IPS-18c (cell line): ENCODE measurements at regions not wholly inside any gene's neighbourhood (a gene's known extent, or its start where the extent isn't known, plus 50 kb on each side); places are given as distances from the start of the nearest gene placed in this dataset.
"Not testable (repeated sequence)": the region's sequence is repeated elsewhere in the genome, so short reads cannot be mapped to it uniquely, and the experiment has no call there.

Source experiments
- H3K4me3 ChIP-seq: 2 replicates; pipeline ENCODE4 v1.7.0; 2013; ENCODE audit warnings: low read depth, mild to moderate bottlenecking, low read length, moderate library complexity; ENCODE audit not compliant: insufficient read depth
- H3K9me3 ChIP-seq: one replicate; pipeline ENCODE4 v1.6.1; 2013; ENCODE audit warnings: mild to moderate bottlenecking, low read length, moderate library complexity; ENCODE audit not compliant: control insufficient read depth, insufficient read depth

DNA sequence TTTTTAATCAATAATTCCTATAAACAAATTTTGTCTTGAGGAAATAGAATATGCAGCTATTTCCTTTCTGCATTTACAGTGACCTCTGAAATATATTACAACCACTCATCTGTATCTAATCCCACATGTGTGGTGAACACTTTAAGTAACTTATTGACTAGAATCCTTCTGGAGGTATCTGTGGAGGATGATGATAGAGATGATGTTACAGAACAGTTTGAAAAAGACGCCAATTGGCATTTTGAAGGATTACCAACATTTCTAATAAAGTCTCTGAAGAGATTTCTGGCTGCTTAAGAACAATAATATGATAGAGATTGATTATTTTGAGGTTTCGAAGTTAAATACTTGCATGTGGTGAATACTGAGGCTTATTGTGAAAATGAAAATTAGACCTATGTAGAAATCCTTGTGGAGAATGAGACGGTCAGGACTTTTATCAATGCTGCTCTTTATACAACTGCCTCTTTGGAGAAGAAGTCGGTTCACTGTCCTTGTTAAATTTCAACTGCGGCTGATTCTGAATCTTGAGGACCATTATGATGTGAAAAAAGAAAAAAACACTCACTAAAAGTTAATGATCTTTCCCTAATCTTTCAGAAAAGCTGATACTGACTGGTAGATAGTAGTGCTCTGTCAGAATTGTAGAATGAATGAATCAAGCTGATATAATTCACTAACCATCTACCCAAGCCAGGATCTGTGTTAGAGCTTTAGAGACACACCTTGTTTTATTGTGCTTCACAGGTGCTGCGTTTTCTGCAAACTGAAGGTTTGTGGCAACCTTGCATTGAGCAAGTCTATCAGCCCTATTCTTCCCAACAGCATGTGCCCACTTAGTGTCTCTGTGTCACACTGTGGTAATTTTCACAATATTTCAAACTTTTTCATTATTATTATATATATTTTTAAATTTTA is 204.7 kb downstream of the SPRY1 start:
- Histone ChIP-seq H3K4me3 (no peak overlapping the region), H3K9me3 (no peaks in the 10 kb centered on the region)

DNA sequence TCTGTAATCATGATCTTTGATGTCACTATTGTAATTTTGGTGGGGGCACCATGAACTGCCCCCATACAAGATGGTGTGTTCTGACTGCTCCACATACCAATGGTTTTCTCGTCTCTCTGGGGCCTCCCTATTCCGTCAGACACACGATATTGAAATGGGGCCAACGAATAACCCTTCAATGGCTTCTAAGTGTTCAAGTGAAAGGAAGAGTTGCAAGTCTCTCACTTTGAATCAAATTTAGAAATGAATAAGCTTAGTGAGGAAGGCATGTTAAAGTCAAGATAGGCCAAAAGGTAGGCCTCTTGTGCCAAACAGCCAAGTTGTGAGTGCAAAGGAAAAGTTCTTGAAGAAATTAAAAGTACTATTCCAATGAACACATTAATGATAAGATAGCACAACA is 205.4 kb downstream of the SPRY1 start:
- no peaks in the 10 kb centered on the region for H3K9me3 ChIP-seq
- H3K4me3 ChIP-seq, result no peak overlapping the region

DNA sequence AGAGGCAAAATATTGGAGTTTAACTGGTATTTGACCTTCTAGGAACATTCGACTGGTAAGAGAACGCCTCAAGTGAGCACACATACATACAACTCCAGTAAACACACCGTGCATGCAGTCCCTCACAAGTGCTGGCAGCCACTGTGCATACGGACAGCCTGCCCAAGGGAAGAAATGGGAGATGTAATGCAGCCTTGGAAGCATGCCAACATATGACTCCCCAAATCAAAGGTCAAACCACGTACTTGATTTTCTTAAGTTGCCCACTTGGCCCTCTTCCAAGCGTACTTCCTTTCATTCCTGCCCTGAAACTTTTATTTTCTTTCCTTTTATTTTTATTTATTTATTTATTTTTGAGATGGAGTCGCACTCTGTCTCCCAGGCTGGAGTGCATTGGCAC is 206.6 kb downstream of the SPRY1 start:
- H3K9me3 ChIP-seq, result no peaks in the 10 kb centered on the region
- H3K4me3 ChIP-seq, result no peak overlapping the region

DNA sequence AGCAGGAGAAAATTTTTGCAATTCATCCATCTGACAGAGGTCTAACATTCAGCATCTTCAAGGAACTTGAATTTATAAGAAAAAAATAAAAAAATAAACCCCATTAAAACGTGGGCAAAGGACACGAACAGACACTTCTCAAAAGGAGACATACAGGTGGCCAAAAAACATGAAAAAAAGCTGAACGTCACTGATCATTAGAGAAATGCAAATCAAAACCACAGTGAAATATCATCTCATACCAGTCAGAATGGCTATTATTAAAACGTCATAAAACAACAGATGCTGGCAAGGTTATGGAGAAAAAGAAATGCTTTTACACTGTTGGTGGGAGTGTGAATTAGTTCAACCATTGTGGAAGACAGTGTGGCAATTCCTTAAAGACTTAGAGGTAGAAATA is 209.2 kb downstream of the SPRY1 start:
- not testable (repeated sequence) for H3K4me3 ChIP-seq, H3K9me3 ChIP-seq

DNA sequence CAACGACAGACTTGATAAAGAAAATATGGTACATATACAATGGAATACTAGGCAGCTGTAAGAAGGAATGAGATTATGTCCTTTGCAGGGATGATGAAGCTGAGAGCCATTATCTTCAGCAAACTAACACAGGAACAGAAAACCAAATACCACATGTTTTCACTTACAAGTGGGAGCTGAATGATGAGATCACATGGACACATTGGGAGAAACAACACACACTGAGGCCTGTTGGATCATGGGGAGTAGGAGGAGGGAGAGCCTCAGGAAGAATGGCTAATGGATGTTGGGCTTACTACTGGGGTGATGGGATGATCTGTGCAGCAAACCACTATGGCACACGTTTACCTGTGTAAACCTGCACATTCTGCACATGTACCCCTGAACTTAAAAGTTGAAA is 209.7 kb downstream of the SPRY1 start:
- Histone ChIP-seq H3K9me3 (no peaks in the 10 kb centered on the region), H3K4me3 (no peak overlapping the region)

DNA sequence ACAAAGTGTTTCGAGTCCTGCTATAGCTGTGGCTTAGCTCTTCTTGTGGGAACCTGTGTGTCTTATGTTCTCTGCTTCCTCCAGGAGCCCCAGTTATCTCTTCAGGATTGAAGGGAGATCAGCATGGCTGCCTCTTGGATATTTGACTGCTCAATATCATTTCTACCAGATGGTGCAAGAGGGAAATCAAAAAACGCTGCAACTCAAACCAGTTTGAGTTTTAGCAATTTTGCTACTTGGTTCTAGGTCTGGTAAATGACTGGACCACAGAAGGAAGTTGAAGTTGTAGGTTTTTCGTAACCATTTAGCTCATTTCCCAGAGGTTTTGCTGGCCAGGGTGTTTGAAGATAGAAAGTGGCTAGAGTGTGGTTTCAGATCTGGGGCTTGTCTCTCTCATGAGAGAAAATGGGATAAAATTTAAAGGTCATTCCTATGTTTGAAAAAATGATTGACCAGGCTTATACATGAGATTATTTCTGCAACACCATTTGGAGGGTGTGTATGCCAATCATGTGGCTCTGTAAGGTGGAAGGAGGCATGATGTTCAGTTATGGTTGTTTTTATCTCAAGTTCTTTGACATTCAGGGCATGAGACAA is 210.4 kb downstream of the SPRY1 start:
- no peak overlapping the region for H3K4me3 ChIP-seq
- H3K9me3 ChIP-seq, result no peaks in the 10 kb centered on the region

DNA sequence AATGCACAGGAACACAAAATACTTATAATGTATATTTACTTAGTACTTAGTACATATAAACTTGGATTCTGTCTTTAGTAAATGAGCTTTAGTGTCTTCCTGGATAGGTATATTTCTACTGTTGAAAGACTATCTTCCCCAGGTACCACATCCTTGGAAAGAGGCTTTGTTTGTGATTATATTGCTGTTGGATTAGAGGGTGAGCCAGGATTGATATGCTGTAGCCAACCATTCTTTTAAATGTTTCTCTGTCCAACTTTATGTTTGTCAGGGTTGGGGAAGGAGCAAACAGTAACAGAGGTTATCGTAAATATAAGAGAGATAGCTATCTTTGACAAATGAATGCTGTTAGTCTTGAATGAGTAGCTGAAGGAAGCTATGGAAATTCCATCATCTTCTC is 213.2 kb downstream of the SPRY1 start:
- Histone ChIP-seq H3K9me3 (no peaks in the 10 kb centered on the region), H3K4me3 (no peak overlapping the region)

DNA sequence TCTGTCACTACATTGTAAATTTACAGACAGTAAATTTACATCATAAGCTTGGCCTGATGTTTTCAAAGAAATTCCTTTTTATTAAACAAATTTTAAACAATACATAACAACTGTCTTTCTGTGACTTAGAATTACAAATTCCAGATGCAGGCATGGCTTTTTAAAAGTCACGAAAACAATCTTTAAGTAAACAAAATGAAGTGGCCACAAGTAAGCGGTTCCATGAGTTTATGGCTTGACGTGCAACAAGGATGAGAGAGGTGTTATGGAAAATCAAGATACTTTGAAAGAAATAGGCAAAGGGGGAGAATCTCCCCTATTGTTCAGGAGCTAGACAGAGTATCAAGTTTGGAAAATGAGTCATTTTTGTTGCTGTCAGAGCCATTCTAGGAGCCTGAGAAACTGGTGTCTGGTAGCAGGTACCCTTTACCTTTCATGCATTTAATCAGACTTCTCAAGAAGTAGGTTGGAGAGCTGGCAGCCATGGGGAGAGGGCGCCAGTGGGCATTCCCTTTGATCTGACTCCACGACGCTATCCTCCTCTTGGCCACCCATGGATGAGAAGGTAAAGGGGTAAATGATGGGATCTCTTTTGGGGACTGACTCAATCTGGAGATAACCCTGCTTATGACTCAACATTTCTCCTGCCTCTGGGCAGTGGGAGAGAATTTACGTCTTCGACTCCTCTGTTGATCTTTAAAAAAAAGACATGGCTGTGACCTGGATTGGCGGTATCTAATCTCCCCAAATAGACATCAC is 217.2 kb downstream of the SPRY1 start:
- no peaks in the 10 kb centered on the region for H3K9me3 ChIP-seq
- no peak overlapping the region for H3K4me3 ChIP-seq

DNA sequence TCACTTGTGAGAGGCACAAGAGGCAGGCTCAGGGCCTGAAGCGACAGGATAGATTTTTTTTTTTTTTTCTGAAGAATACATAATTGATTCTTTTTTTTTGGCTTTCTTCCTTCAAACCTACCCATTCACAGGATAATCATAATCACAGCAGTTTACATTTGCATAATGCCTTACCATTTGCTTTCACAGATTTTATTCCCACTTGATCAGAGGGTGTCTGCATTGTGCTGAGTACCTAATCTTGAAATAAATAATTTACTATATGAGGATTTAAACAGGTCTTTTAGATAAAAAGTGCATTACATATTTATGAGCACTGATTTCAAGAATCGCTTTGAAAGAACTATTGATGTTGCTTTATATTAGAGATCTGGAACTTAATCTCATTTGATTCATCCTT is 219.3 kb downstream of the SPRY1 start:
- Histone ChIP-seq H3K9me3 (no peaks in the 10 kb centered on the region), H3K4me3 (no peak overlapping the region)

DNA sequence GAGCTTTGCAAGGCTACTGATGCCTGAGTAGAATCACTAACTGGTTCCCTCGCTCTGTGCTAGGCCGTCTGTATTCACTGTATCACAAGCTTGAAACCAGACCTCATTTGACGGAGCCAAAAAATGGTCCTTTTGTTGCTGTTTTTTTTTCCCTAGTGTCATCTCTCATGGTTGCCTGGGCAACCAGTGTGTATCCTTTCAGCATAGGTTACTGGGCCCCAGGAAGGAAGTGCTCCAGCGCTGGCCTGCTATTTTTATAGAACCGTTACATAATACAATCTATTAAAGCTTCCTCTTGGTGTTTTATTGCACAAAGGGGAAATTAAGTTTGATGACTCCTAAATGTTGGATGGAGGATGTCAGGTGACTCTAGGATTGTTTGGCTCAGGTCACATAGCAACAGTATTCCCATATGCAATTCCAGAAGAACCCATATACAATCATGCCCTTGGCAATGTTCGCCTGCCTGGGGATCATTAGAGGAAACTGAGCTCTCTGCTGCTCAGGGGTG is 220.4 kb downstream of the SPRY1 start:
- Histone ChIP-seq H3K9me3 (no peaks in the 10 kb centered on the region), H3K4me3 (no peak overlapping the region)

DNA sequence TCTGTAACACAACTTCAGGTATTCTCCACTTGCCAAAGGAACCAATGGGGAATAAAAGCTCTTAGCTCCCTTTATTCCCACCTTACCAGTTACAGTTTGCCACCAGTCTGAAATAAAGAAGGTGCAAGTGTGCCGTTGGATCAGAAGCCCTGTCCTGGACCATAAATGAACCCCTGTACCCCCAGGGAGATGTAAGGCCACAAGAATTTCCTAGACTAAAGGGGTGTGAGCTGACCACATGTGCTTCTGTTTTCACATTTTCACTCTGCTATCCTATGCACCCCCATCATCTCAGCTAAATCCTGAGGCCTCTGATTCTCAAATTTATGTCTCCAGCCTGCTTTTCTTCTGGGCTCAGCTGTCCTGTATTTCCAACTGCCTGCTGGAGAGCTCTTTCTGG is 221.2 kb downstream of the SPRY1 start:
- Histone ChIP-seq H3K9me3 (no peaks in the 10 kb centered on the region), H3K4me3 (no peak overlapping the region)

DNA sequence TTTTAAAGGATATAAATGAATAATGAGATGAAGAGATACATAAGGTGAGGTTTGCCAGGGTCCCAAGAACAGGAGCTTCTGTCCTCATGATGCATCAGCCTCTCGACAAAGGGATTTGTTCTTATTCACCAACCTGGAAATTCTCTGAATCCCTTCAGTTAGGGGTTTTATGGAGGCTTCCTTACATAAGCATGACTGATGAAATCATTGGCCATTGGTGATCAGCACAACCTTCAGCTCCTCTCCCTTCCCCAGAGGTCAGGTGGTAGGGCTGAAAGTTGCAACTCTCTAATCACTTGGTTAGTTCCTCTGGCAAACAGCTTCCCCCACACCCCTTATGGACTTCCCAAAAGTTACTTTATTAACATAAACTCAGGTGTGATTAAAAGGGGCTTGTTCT is 222.0 kb downstream of the SPRY1 start:
- Histone ChIP-seq H3K9me3 (no peaks in the 10 kb centered on the region), H3K4me3 (no peak overlapping the region)

DNA sequence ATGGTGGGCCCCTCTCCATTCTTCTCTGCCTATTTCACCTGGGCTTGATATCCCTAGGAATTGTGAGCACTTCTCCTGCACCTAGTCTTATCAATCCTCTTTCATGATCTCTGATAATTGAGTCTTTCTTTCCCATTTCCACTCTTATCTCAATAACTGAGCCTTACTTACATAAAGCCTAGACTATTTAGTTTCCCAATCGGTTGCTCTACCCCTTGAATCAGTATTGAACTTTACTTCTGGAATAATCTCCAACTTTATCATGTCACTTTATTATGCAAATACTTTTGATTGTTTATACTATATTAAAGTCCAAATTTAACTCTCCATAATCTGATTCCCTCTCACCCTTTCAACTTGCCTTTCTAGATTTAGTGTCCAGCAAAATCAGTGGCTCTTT is 222.7 kb downstream of the SPRY1 start:
- H3K4me3 ChIP-seq, result no peak overlapping the region

DNA sequence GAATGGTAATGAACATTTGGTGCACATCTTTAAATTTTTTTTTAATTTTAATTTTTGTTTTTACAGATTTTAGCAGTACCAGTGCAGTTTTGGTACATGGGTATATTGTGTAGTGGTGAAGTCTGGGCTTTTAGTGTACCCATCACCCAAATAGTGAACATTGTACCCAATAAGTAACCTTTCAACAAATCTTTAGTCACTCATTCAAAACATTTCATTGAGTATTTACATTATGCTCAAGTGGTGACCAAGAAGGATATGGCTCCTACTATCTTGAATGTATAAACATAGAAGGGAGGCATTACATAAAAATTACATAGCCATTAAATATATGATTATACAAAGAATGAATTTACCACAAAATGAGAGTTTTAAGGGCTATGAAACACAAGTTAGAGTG is 223.3 kb downstream of the SPRY1 start:
- Histone ChIP-seq H3K4me3 (no peak overlapping the region), H3K9me3 (no peaks in the 10 kb centered on the region)

More for the DNA sequence above, 222.7 kb downstream of the SPRY1 start:
- H3K9me3 ChIP-seq, result no peaks in the 10 kb centered on the region

DNA sequence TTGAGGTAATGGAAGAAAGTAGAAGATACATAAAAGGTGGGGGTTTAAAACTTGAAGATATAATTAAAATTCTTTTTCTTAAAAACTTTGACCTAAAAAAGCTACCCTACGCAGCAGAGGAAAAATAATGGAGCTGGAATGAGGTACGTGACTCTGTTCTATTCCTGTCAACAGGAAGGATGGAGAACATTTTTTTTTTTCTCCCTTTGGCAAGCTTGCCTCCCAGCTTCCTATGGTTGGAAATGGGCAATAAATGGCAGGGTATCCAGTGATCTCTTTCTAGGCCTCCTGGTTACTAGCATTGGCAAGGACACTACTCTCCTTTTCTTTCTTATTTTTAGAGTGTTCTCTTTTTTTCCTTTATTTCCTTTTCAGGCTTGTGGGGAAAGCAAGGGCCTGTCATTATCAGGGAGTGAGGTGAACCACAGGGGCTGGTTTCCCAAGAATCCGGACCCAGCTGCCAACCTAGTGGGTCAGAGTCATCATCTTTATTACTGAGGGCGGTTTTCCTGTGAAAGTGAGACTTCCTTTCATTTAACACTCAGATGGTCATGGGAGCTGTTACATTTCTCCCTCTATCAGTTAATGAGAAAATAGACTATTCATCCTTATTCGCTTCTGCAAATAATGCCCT is 224.6 kb downstream of the SPRY1 start:
- Histone ChIP-seq H3K9me3 (no peaks in the 10 kb centered on the region), H3K4me3 (no peak overlapping the region)

DNA sequence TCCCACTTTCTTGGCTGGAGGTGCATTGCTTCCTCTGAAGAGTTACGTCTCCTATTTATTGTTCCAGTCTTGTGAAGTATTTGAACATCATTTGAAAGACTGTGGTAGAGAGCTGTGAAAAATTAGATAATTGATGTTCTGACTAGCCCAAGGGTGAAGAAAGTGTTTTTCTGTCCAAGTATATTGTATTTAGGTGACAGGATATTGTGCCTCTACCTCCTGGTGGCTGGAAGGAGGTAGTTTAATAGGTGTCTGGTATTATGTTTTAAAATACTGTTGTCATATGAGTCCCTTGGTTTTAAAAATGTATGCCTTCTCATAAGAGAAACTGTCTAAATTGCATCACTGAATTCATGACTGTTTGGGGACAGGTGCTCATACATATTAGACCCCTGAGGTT is 226.0 kb downstream of the SPRY1 start:
- Histone ChIP-seq H3K4me3 (no peak overlapping the region), H3K9me3 (no peaks in the 10 kb centered on the region)

DNA sequence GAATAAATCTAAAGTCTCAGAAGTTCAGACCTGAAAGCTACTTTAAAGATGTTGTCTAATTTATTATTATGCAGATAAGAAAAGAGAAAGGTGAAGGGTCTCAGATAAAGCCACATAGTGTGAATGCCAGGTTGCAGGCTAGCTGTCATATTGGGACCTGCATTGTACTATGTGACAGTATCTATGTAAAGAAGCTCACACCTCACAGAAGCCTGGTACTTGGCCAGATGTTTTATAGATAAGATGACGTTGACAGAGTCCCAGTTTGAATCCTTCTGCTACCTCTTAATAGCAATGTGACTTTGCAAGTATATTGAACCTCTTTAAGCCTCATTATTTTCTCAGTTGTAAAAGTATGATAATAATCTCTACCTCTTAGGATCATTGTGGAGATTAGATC is 227.0 kb downstream of the SPRY1 start:
- H3K9me3 ChIP-seq, result no peaks in the 10 kb centered on the region
- H3K4me3 ChIP-seq, result no peak overlapping the region
